ENCODE measurements at regions not wholly inside any gene's neighbourhood (a gene's known extent, or its start where the extent isn't known, plus 50 kb on each side); places are given as distances from the start of the nearest gene placed in this dataset.

DNA sequence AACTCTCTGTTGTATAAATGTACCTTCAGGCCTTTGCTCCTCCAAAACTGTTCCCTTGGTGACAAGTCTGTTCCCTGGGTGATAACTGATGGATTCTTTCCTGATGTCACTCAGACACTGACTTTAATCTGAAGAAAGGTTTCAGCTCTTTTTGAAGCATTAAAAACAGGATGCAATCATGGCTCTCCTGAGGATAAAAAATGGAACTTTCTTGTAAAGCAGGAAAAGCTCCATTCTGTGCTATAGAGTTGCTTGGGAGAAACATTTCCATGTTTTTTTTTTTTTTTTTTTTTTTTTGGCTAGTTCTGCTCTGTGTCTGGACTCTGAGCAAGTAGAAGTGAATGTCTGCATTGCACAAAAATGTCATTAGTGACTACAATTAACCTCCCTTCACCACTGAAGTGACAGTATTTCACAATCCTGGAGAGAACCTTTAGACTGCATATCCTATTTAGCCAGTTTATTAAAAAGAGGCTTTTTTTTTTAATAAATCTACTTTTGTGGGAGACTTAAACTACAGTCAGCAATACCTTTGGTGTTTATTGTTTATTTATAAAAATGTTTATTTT, 101.7 kb upstream of the PRMT6 start:
- no peak for DNase-seq

DNA sequence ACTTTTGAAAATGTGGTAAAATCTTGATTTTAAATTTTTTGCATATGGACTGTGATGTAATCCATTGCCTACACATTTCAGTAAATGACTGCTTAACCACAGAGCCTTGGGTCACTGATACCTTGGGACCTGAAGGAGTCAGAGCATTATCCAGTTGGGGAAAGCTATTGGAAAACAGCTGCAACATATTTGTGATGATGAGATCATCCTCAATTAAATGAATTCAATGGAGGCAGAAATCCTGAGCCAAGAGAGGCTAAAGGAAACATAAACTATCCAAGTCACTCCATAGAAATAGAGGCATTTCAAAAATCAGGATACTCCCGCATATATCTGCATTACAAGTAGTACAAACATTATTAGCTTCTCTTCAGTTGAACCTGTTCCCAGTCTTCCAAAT, 99.8 kb upstream of the PRMT6 start:
- no peak for DNase-seq

DNA sequence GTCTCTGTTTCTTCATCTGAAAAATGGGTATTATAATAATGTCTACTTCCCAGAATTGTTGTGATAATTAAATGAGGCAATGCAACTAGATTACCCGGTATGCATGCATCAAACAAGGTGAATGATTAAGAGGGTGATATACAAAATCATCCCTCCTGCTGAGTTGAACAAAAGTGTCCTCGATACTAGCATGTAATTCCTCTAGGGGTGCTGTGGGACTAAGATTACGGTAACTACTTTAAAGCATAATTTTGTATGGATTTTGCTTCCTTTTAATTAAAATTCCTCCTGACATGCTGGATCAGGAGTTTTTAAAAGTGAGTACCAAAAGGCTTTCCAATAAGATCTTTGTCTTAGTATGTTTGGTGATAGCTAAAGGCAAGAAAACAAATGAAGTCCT, 98.7 kb upstream of the PRMT6 start:
- DNase-seq, result no peak

DNA sequence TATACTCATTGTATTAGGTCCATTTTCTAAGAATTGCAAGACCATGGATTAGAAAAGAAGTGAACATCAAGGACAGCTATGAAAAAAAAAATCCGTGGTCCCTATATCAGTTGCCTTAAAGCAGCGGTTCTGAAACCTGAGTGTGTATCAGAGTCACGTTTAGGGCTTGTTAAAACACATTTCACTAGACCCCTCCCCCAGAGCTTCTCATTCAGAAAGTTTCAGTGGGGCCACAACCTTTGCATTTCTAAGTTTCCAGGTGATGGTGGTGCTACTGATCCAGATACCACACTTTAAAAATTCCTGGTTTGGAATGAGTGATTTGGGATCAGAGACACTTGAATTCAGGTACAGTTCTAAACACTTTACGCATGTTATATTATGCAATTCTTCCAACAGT, 96.1 kb upstream of the PRMT6 start:
- DNase-seq, result no peak

DNA sequence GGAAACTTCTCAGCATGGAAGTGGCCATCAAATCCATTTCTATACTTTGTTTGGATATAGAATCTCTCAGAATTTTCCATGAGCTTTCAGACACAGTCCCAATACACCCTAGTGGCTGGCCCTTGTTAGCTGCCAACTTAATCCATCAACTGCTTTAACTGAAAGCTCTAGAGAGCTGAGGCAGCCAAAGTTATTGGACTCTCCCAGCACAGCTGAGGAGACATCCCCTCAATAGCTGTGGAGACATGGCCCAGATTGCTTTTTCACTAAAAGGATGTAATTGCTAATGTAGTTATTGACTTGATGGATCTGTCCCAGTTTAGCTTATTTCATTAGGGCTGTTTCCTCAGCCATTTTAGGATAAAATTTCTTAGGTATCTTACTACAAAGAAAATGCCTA, 94.8 kb upstream of the PRMT6 start:
- no peak for DNase-seq

DNA sequence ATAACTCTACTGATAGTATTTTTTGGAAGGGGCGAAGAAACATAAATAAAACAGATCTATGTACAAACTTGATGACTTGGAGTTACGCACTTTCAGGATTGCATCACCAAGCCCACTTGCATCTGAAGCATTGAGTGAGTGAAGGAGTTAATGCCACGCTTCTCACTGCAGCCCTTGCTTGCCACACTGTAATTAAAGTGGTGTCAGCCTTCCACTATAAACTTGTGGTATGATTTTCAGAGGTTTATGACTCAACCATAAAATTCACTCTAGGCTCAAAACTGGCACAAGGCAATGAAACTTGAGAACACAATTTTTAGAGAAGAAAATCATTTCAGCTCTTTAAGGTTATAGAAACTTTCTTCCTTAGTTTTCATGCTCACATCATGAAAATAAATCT, 93.9 kb upstream of the PRMT6 start:
- DNase-seq, result no peak

DNA sequence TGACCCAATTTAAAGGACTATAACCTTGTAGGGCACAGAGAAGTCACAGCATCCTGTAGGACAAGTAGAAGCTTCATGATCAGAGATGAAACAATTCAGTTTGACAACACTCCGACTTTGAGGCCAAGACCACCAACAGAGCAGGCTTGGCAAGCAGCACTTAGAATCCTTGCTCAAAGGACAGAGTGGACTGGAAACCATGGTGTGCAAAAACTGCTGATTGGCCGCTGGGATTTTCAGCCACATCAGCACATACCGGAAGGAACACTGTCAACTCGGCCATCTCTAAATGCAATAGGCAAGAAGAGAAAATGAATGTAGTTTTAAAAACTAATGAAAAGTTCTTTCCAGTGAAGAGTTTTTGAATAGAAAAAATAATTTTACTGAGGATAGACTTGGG, 92.0 kb upstream of the PRMT6 start:
- no peak for DNase-seq

DNA sequence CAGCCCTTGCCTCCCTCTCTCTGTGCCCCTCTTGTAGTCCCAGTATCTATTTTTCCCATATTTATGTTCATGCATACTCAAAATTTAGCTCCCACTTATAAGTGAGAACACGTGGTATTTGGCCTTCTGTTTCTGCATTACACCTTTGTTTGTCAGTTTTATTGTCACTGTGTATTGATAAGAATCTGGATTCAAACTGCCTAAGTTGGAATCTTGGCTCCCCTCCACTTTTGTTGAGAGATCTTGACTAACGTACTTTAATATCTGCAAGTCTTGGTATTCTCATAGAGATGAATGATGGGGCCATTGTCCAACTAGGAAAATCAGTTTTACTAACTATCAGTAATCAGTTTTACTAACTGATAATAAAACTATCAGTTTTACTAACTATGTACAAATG, 87.8 kb upstream of the PRMT6 start:
- DNase-seq, result no peak

DNA sequence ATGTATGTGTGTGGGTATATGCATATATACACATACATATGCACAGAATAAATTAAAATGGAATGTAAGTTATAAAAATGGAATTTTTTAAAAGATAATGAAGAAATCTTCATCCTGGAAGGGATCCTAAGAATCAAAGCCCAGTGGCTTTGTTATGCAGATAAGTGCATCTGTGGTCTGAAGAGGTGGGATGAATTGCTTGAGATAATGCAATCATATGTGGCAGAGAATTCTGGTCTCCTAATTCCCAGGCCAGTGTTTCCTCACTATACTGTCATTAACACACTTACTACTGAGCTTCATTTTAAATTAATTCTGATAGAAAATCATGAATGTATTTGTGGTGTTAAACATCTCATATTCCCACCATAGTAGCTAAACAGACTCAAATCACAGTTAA, 86.7 kb upstream of the PRMT6 start:
- no peak for DNase-seq

DNA sequence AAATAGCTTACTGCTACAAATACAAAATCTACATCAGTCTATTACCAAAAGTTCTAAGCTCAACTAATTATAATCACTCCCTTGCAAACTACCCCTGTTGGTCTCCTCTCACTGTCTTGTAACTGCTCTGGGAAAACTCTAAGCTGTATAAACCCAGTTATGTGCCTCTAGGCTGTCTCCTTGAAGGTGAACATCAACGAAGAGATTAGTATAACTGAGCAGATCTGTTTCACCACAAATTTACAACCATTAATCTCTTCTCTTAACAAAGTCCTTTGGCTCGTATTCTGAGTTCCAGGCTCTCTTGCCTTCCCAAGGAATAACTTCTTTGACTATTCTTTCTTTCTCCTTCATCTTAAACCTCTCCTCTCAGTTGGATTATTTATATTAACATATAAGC, 84.4 kb upstream of the PRMT6 start:
- DNase-seq, result no peak

DNA sequence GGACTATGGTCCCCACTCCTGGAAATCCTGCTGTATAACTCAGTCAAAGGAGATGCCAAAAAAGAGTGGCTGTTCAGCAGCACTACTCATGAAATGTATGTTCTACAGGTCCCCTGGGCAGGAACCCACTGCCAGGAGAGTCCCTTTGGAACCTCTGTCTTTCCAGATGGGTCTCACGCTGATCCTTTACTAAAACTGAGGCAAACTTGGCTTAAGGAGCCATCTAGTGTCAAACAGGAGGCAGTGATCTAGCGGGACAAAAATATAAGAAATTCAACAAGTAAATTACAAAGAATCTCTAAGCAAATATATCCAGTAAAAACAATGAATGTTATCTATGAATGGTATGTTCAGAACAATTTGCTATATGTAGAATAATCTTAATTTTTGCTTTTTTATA, 80.5 kb upstream of the PRMT6 start:
- no peak for DNase-seq

DNA sequence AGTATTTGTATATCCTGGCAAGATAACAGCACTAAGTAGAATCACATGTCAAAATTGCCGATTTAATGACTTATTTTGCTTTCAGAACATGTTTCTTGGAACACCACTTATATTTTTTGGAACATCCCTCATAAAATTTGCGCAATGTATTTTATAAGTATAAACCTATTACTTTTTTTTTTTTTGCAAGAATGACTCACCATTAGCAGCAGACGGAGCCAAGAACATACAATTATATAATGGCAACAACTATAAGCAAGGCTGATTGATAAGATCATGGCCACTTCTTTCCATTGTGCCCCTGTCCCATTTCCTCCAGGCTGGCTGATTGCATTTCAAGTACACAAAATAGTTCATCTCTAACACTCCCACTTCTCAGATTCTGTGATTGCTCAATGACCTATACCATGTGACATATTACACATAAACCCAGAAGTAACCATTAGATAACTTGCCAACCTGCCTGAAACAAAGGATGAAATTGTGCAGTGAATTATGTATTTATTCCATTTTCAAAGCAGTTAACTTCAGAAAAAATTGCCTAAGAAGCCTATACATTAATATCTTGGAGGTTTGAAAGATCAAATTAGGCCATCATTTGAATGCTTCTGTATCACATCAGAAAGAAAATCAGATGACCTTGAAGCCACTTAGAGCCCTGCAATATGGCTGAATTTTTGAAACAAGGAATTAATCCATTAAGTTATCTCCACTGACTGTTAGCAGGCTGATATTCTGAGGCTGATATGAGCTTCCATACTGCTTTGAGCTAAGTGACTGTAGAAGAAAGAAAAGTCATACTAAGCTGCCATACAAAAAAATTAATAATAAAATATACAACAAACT, 77.8 kb upstream of the PRMT6 start:
- DNase-seq, result no peak

DNA sequence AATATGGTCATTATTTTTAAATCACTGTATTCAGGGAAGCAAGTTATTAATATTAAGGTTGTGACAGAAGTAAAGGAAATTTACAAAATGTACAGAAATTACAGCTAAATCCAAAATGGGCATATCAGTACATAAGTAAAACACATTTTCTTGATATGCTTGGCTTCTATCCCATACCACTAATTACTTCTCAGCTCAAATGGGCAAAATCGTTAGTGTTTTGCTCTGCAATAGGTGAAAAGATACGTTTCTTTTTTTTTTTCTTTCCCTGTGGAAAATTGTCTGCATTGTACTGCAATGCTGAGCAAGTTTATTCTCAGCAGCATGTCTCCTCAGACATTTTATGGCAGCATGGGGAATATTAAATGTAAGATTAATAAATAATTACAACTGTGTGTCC, 77.1 kb upstream of the PRMT6 start:
- DNase-seq, result no peak

DNA sequence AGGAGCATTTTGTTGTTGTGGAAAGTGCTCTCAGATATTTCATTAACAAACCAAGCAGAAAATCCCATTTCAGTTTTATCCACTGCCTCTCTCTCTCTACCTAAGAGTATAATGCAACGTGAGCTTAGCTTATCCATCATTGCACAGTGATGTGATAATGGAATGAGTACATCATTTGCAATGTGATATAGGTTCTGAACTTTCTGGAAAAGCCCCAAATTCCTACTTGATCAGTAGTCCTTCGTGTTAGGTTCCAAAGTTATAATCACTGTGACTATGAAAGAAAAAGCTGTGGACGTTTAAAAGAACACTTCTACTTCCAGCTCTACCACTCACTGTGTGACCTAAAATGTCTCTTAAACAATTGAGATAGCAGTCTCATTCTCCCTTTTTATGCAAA, 76.4 kb upstream of the PRMT6 start:
- DNase-seq, result no peak

DNA sequence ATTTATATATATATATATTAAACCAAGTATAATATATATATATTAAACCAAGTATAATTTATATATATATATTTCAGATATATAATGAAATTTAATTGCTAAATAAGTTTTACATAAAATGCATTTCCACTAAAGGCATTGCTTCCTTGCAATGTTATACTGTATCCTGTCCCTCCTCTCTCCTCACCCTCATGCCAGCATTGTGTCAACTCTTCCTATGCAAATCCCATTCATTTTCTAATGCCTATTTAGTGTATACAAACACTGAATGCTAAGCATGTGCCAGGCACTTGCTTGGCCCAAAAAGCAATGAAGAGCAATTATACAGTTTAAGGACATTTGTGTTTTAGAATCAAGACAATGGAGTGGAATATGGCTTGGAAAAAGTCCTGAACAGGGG, 71.7 kb upstream of the PRMT6 start:
- DNase-seq, result no peak

DNA sequence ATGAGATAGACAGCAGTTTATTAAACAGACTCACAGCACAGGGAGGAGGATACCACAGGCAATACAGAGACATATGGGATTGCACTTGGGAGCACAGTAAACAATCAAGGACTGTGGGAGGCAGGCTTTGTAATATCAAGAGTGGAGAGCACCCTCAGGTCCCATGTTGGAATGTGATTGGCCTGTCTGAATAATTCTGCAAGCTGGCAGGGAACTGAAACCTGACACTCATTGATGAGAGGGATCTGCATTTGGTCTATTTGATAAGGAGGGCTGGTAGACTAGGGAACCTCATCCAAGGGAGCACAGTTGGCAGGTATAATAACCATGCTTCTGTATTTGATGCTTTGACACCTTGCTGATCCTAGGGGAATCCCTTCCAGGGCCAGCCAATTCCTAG, 69.9 kb upstream of the PRMT6 start:
- no peak for DNase-seq

DNA sequence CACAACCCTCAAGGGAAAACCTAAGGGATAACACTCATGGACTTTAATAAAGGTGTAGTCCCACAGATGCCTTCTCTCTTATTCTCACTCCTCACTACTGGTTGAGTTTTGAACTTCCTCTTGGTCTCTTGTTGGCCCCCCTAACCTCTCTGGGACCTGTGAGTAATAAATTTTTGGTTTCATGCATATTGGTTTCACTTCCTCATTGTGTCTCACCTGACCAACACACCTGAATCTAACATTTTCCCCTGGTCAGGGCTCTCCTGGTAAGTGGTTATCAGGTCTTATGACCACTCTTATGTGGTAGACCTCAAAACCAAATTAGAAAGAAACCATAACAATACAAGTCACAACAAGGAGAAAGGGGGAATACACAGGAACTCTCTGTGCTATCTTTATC, 60.5 kb upstream of the PRMT6 start:
- no peak for DNase-seq

DNA sequence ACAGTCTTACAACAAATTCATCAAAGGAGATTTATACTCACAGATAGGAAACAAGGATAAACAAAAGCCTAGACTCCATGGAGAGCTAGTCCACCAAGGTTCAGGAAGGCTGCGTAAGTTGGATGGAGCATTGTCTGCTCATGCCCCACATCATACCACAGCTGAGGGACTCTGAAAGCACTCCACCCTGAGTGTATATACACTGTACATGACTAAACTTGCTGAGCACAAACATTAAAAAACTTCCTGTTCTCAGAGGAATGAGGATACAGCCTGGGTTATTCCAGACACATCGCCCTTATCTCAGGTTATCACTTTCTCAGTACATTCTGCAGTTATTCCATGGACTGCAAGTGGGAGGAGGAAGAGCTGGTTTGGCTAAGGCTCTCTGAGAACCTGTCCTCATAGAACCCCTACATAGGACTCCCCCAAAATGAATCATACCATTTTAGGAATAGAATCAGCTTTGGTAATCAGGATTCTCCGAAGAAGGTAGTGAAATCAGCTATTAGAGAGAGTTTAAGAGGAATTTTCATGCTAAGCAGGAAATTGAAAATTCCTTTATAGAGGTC, 58.0 kb upstream of the PRMT6 start:
- DNase-seq, result no peak

DNA sequence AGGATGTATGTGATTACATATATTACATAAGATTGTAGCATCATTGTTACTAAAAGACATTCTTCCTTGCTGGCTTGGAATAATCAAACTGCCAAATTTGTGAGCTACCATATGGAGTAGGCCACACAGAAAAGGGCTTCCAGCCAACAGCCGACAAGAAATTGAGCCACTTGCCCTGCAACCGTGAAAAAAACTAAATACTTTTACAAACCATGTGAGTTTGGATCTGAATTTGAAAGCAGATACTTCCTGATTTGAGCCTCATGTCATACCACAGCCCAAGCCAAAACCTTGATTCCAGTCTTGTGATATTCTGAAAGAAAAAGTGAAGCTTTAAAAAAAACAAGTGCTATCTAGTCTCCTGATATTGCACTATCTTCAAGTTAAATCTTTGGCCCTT, 55.6 kb upstream of the PRMT6 start:
- no peak for DNase-seq

DNA sequence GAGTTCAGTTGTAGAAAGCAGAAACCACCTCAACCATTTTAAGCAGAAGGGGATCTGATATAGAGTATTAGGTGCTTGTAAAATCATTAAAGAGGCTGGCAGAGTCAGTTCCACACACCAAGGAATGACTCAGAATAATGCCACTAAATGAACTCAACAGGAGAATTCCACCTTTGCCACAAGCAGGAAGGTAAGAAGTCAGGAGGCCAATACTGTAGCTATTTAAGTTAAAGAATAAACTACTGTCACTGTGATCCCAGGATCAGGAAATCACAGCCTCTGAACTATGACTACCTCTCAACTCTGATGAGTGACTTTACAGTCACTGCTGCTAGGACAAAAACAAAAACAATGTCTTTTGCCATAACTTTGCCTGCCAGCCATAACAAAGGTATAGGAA, 52.5 kb upstream of the PRMT6 start:
- no peak for DNase-seq

DNA sequence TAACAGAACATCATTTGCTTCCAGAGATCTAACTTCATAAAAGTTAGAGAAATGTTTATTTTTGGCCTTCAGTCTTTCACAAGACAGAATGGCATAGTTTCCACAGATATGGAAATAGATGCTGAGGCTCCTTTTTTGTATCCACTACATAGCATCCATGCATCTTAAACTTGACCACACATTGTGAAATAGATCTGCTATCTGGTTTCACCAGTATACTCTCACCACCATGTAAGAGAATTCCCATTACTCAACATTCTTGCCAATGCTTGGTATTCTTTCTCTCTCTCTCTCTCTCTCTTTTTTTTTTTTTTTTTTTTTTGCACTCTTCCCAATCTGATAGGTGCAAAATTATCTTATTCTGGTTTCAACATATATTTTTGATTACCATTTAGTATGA, 52.1 kb upstream of the PRMT6 start:
- DNase-seq, result no peak
